ENCODE measurements at regions not wholly inside any gene's neighbourhood (a gene's known extent, or its start where the extent isn't known, plus 50 kb on each side); places are given as distances from the start of the nearest gene placed in this dataset.

- H4K20me1 ChIP-seq (ENCODE audit: insufficient read depth), result no peaks in the 10 kb centered on the region
Observed at GRCh38 chr4:181470306-181470705, 772.9 kb upstream of the TENM3 start.

GRCh38 chr4:181475359-181475758 is 767.8 kb upstream of the TENM3 start:
- no peaks in the 10 kb centered on the region for H4K20me1 ChIP-seq (ENCODE audit: insufficient read depth)
- no peak overlapping the region for H3K27ac ChIP-seq
- no peaks in the 10 kb centered on the region for H3K4me1 ChIP-seq (ENCODE audit: low read depth, poor library complexity, severe bottlenecking)
- H3K27me3 ChIP-seq (ENCODE audit: insufficient read depth, low read depth), result no peaks in the 10 kb centered on the region
- H2AFZ ChIP-seq (ENCODE audit: low read depth), result no peak overlapping the region
- no peak overlapping the region for H3K9ac ChIP-seq
- TF ChIP-seq CTCF (conservative IDR thresholded peaks at IDR 0.05; ENCODE audit: low read depth, low read length), result no peak
- no peak overlapping the region for H3K4me2 ChIP-seq
- no peaks in the 10 kb centered on the region for H3K79me2 ChIP-seq (ENCODE audit: insufficient read depth, low read depth)
- H3K4me3 ChIP-seq (IDR thresholded peaks at IDR 0.05; ENCODE audit: insufficient read depth, low read depth, low read length), result no peak overlapping the region
- no peaks in the 10 kb centered on the region for H3K36me3 ChIP-seq (ENCODE audit: insufficient read depth)

More at GRCh38 chr4:181470306-181470705, 772.9 kb upstream of the TENM3 start:
- Histone ChIP-seq H3K36me3 (ENCODE audit: insufficient read depth) (no peaks in the 10 kb centered on the region), H3K9ac (no peak overlapping the region), H3K79me2 (ENCODE audit: insufficient read depth, low read depth) (no peaks in the 10 kb centered on the region), H3K4me2 (no peak overlapping the region), H3K27ac (no peak overlapping the region), H2AFZ (ENCODE audit: low read depth) (no peak overlapping the region), H3K4me3 (IDR thresholded peaks at IDR 0.05; ENCODE audit: insufficient read depth, low read depth, low read length) (no peak overlapping the region), H3K27me3 (ENCODE audit: insufficient read depth, low read depth) (no peaks in the 10 kb centered on the region), H3K4me1 (ENCODE audit: low read depth, poor library complexity, severe bottlenecking) (no peaks in the 10 kb centered on the region)
- no peak for TF ChIP-seq CTCF (conservative IDR thresholded peaks at IDR 0.05; ENCODE audit: low read depth, low read length)

GRCh38 chr4:181475781-181476507 is 767.3 kb upstream of the TENM3 start:
- no peak for TF ChIP-seq CTCF (conservative IDR thresholded peaks at IDR 0.05; ENCODE audit: low read depth, low read length)
- H3K36me3 ChIP-seq (ENCODE audit: insufficient read depth), result no peaks in the 10 kb centered on the region
- H3K79me2 ChIP-seq (ENCODE audit: insufficient read depth, low read depth), result no peaks in the 10 kb centered on the region
- no peak overlapping the region for H2AFZ ChIP-seq (ENCODE audit: low read depth)
- H4K20me1 ChIP-seq (ENCODE audit: insufficient read depth), result no peaks in the 10 kb centered on the region
- no peaks in the 10 kb centered on the region for H3K4me1 ChIP-seq (ENCODE audit: low read depth, poor library complexity, severe bottlenecking)
- H3K27me3 ChIP-seq (ENCODE audit: insufficient read depth, low read depth), result no peaks in the 10 kb centered on the region
- no peak overlapping the region for H3K4me3 ChIP-seq (IDR thresholded peaks at IDR 0.05; ENCODE audit: insufficient read depth, low read depth, low read length)
- H3K27ac ChIP-seq, result no peak overlapping the region
- no peak overlapping the region for H3K4me2 ChIP-seq
- no peak overlapping the region for H3K9ac ChIP-seq

- Histone ChIP-seq H3K79me2 (ENCODE audit: insufficient read depth, low read depth) (no peaks in the 10 kb centered on the region), H3K4me3 (IDR thresholded peaks at IDR 0.05; ENCODE audit: insufficient read depth, low read depth, low read length) (no peak overlapping the region), H3K4me2 (no peak overlapping the region), H2AFZ (ENCODE audit: low read depth) (no peak overlapping the region), H3K27me3 (ENCODE audit: insufficient read depth, low read depth) (no peaks in the 10 kb centered on the region), H3K4me1 (ENCODE audit: low read depth, poor library complexity, severe bottlenecking) (no peaks in the 10 kb centered on the region), H3K36me3 (ENCODE audit: insufficient read depth) (no peaks in the 10 kb centered on the region), H3K9ac (no peak overlapping the region), H4K20me1 (ENCODE audit: insufficient read depth) (no peaks in the 10 kb centered on the region), H3K27ac (no peak overlapping the region)
- no peak for TF ChIP-seq CTCF (conservative IDR thresholded peaks at IDR 0.05; ENCODE audit: low read depth, low read length)
Observed at GRCh38 chr4:181476508-181476890, 766.7 kb upstream of the TENM3 start.

Measured in KMS-11 (cell line).